ENCODE measurements at regions not wholly inside any gene's neighbourhood (a gene's known extent, or its start where the extent isn't known, plus 50 kb on each side); places are given as distances from the start of the nearest gene placed in this dataset.

DNA sequence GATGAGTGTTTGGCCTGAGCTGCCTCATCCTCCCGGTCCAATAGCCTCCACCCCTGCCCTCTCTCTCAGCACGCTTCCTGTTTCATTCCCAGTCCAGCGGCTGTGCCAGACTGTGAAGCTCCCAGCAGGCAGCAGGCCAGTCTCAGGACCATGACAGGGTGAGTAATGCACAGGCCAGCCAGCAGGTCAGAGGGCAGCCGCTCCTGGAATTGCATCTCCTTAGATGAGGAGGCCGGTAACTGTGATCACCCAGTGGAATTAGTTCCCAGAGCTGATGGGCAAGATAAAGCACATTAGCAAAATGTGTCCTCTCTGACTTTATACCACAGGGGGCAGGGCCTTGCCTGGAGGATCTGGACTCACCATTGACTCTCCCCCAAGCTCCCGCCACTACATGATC, 251.2 kb downstream of the ETS1 start:
- TF ChIP-seq CTCF (IDR thresholded peaks at IDR 0.05) (no peak), POLR2A (IDR thresholded peaks at IDR 0.05) (no peak), POLR2AphosphoS5 (IDR thresholded peaks at IDR 0.05) (no peak)

Measured in prostate gland (tissue), 2 donors.